PC-3 (cell line): ENCODE measurements at regions not wholly inside any gene's neighbourhood (a gene's known extent, or its start where the extent isn't known, plus 50 kb on each side); places are given as distances from the start of the nearest gene placed in this dataset.

Experiments
- EZH2 ChIP-seq: fragments of 300-600 bp; sonication (generic); IDR thresholded peaks from one replicate; pipeline ENCODE4 v1.6.1; 2017; ENCODE audit warnings: antibody characterized with exemption, mild to moderate bottlenecking, low read length; ENCODE audit not compliant: unreplicated experiment
- EZH2phosphoT487 ChIP-seq: fragments of 300-600 bp; sonication (generic); IDR thresholded peaks from 2 replicates; pipeline ENCODE4 v1.6.1; 2018; ENCODE audit warnings: mild to moderate bottlenecking, antibody characterized with exemption, low read length, borderline replicate concordance
- TF ChIP-seq, protein P1 (sequence below): fragments of 300-600 bp; sonication (generic); conservative IDR thresholded peaks from 2 replicates; pipeline ENCODE4 v1.5.1; 2017; ENCODE audit warnings: antibody characterized with exemption, low read depth, mild to moderate bottlenecking, low read length

GRCh38 chr16:85435286-85435685 is 177.8 kb upstream of the GSE1 start:
- TF ChIP-seq EZH2phosphoT487 = no peak
- TF ChIP-seq, protein P1, sequence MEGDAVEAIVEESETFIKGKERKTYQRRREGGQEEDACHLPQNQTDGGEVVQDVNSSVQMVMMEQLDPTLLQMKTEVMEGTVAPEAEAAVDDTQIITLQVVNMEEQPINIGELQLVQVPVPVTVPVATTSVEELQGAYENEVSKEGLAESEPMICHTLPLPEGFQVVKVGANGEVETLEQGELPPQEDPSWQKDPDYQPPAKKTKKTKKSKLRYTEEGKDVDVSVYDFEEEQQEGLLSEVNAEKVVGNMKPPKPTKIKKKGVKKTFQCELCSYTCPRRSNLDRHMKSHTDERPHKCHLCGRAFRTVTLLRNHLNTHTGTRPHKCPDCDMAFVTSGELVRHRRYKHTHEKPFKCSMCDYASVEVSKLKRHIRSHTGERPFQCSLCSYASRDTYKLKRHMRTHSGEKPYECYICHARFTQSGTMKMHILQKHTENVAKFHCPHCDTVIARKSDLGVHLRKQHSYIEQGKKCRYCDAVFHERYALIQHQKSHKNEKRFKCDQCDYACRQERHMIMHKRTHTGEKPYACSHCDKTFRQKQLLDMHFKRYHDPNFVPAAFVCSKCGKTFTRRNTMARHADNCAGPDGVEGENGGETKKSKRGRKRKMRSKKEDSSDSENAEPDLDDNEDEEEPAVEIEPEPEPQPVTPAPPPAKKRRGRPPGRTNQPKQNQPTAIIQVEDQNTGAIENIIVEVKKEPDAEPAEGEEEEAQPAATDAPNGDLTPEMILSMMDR = no peak
- no peak for TF ChIP-seq EZH2
